ENCODE measurements at regions not wholly inside any gene's neighbourhood (a gene's known extent, or its start where the extent isn't known, plus 50 kb on each side); places are given as distances from the start of the nearest gene placed in this dataset.

- TF ChIP-seq, protein P1, sequence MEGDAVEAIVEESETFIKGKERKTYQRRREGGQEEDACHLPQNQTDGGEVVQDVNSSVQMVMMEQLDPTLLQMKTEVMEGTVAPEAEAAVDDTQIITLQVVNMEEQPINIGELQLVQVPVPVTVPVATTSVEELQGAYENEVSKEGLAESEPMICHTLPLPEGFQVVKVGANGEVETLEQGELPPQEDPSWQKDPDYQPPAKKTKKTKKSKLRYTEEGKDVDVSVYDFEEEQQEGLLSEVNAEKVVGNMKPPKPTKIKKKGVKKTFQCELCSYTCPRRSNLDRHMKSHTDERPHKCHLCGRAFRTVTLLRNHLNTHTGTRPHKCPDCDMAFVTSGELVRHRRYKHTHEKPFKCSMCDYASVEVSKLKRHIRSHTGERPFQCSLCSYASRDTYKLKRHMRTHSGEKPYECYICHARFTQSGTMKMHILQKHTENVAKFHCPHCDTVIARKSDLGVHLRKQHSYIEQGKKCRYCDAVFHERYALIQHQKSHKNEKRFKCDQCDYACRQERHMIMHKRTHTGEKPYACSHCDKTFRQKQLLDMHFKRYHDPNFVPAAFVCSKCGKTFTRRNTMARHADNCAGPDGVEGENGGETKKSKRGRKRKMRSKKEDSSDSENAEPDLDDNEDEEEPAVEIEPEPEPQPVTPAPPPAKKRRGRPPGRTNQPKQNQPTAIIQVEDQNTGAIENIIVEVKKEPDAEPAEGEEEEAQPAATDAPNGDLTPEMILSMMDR (IDR thresholded peaks at IDR 0.05): no peak
- TF ChIP-seq POLR2A (IDR thresholded peaks at IDR 0.05): no peak
Observed at GRCh38 chr18:61064911-61065310, 268.3 kb upstream of the CDH20 start.
